IPS-18c (cell line): ENCODE measurements at regions not wholly inside any gene's neighbourhood (a gene's known extent, or its start where the extent isn't known, plus 50 kb on each side); places are given as distances from the start of the nearest gene placed in this dataset.

ENCODE experiments used
- H3K4me3 ChIP-seq: 2 replicates; pipeline ENCODE4 v1.7.0; 2013; ENCODE audit warnings: low read depth, mild to moderate bottlenecking, low read length, moderate library complexity; ENCODE audit not compliant: insufficient read depth
- H3K9me3 ChIP-seq: one replicate; pipeline ENCODE4 v1.6.1; 2013; ENCODE audit warnings: mild to moderate bottlenecking, low read length, moderate library complexity; ENCODE audit not compliant: control insufficient read depth, insufficient read depth

- no peaks in the 10 kb centered on the region for H3K9me3 ChIP-seq
- H3K4me3 ChIP-seq = no peak overlapping the region
Measured at GRCh38 chr18:75927791-75928190, 500.3 kb upstream of the SMIM21 start.

- Histone ChIP-seq H3K4me3 (no peak overlapping the region), H3K9me3 (no peaks in the 10 kb centered on the region)
Measured at GRCh38 chr18:75926811-75927210, 499.3 kb upstream of the SMIM21 start.

- Histone ChIP-seq H3K9me3 (no peaks in the 10 kb centered on the region), H3K4me3 (no peak overlapping the region)
Measured at GRCh38 chr18:75923169-75923568, 495.7 kb upstream of the SMIM21 start.

GRCh38 chr18:75916624-75916982 is 489.1 kb upstream of the SMIM21 start:
- H3K4me3 ChIP-seq = peak overlapping the region; percentile 66
- no peaks in the 10 kb centered on the region for H3K9me3 ChIP-seq

- H3K4me3 ChIP-seq = peak overlapping the region; percentile 66
- no peaks in the 10 kb centered on the region for H3K9me3 ChIP-seq
Measured at GRCh38 chr18:75915941-75916623, 488.6 kb upstream of the SMIM21 start.

GRCh38 chr18:75912829-75913228 is 485.3 kb upstream of the SMIM21 start:
- H3K9me3 ChIP-seq = no peaks in the 10 kb centered on the region
- H3K4me3 ChIP-seq = no peak overlapping the region

- Histone ChIP-seq H3K9me3 (peaks cover 2% of the 10 kb centered on the region), H3K4me3 (no peak overlapping the region; the same call in 1 of the 2 replicates)
Measured at GRCh38 chr18:75904416-75904815, 476.9 kb upstream of the SMIM21 start.

- Histone ChIP-seq H3K4me3 (no peak overlapping the region), H3K9me3 (no peaks in the 10 kb centered on the region)
Measured at GRCh38 chr18:75898651-75899050, 471.1 kb upstream of the SMIM21 start.

- no peak overlapping the region for H3K4me3 ChIP-seq
- H3K9me3 ChIP-seq = no peaks in the 10 kb centered on the region
Measured at GRCh38 chr18:75897386-75897785, 469.9 kb upstream of the SMIM21 start.

- Histone ChIP-seq H3K9me3 (no peaks in the 10 kb centered on the region), H3K4me3 (no peak overlapping the region)
Measured at GRCh38 chr18:75896865-75897264, 469.4 kb upstream of the SMIM21 start.

- Histone ChIP-seq H3K4me3 (no peak overlapping the region), H3K9me3 (no peaks in the 10 kb centered on the region)
Measured at GRCh38 chr18:75895135-75895534, 467.6 kb upstream of the SMIM21 start.

GRCh38 chr18:75884728-75885127 is 457.2 kb upstream of the SMIM21 start:
- Histone ChIP-seq H3K4me3 (no peak overlapping the region), H3K9me3 (no peaks in the 10 kb centered on the region)

- H3K9me3 ChIP-seq = peaks cover 2% of the 10 kb centered on the region
- H3K4me3 ChIP-seq = no peak overlapping the region
Measured at GRCh38 chr18:75880925-75881504, 453.5 kb upstream of the SMIM21 start.

- Histone ChIP-seq H3K9me3 (peaks cover 2% of the 10 kb centered on the region), H3K4me3 (no peak overlapping the region)
Measured at GRCh38 chr18:75880266-75880665, 452.8 kb upstream of the SMIM21 start.

GRCh38 chr18:75879196-75879595 is 451.7 kb upstream of the SMIM21 start:
- Histone ChIP-seq H3K9me3 (peaks cover 2% of the 10 kb centered on the region), H3K4me3 (no peak overlapping the region)

- H3K9me3 ChIP-seq = peaks cover 2% of the 10 kb centered on the region
- no peak overlapping the region for H3K4me3 ChIP-seq
Measured at GRCh38 chr18:75875559-75875958, 448.1 kb upstream of the SMIM21 start.

- H3K9me3 ChIP-seq = peaks cover 2% of the 10 kb centered on the region
Measured at GRCh38 chr18:75874401-75875089, 447.0 kb upstream of the SMIM21 start.

GRCh38 chr18:75871596-75871995 is 444.1 kb upstream of the SMIM21 start:
- no peak overlapping the region for H3K4me3 ChIP-seq
- no peaks in the 10 kb centered on the region for H3K9me3 ChIP-seq

More at GRCh38 chr18:75874401-75875089, 447.0 kb upstream of the SMIM21 start:
- H3K4me3 ChIP-seq = no peak overlapping the region
